OCI-M1 (cell line): ENCODE measurements at regions not wholly inside any gene's neighbourhood (a gene's known extent, or its start where the extent isn't known, plus 50 kb on each side); places are given as distances from the start of the nearest gene placed in this dataset.

Experiments
- DNase-seq: peaks from one replicate; lab custom pipeline; 2025; lab: John Stamatoyannopoulos, UW

DNA sequence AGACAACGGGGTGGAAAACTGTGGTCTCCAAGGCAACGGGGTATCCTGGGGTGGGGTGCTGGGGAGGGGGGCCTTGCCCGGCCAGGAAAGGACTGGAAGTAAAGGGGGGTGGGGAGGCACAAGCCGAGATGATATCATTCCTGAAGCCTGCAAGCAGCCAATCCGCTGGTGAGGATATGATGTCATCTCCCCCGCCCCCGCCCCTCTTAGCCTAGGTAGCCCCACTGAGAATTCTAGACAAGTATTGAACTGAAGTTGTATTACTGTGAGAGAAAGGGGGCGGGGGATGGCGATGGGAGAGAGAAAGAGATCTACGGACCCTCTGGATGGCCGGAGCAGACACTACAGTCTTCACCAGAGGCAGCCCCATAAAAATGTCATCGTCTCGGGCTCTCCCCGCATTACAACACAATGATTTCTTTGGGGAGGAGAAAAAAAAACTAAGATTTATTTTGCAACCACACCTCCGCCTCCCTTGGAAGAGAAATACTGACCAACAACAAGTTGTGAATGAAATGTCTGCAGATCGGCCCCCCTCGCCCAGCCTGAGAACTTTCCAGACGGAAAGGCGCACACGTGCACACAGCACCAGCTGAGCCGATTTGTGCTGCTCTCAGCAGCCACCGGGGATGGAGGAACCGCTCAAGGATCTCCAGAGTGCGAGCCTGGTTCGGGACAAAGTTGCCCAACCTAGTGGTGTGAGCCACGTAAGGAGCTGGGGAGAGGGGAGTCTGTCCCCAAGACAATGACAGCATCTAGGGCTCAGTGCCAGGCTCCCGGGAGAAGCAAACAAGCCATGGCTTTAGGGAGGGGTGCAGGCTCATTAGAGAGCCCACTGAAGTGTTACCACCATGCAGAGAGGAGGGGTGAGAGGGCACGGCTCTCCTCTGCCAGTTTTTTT is 222.1 kb downstream of the SOX9 start:
- DNase-seq = no peak

DNA sequence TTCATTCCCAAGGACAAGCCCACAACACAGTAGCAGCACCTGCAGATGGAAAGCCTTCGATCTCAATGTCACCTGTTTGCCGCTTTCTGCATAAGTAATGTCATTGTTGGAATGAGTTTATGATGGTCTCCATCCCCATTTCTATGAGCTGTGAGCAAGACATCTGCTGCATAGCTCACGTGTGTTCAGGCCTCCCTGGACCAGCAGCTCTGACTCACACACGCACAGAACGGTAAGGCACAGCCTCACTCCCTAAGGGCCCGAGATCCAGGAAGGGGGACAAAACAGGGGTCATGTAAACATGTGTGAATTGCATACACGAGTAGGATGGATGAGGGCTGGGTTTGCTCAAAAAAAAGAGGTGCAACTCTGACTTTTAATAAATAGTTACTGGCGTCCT is 223.1 kb downstream of the SOX9 start:
- DNase-seq = no peak

DNA sequence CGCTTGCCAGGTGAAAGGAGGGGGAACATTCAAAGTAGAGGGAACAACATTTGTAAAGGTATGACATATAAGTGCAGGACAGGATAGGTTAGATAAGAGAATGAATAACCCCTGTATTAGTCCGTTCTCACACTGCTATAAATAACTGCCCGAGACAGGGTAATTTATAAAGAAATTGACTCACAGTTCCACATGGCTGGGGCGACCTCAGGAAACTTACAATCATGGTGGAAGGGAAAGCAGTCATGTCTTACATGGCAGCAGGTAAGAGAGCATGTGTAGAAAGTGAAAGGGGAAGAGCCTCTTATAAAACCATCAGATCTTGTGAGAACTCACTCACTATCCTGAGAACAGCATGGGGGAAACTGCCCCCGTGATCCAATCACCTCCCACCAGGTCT is 223.8 kb downstream of the SOX9 start:
- DNase-seq = no peak

DNA sequence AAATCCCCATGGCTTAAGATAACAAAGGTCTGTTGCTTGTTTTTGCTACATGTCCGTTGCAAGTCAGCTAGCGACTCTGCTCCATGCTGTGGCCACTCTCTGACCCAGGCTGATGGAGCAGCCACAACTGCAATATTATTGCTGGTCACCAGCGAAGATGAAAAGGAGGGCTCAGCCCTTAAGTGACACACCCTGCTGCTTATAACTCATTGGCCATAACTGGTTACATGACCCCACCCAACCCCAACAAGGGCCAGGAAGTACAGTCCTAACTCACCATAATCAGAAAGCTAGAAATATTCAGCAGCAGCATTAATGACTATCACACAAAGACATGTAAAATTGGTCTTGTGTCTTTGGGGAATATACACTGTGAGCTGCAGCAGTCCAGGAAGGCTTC is 224.3 kb downstream of the SOX9 start:
- no peak for DNase-seq

DNA sequence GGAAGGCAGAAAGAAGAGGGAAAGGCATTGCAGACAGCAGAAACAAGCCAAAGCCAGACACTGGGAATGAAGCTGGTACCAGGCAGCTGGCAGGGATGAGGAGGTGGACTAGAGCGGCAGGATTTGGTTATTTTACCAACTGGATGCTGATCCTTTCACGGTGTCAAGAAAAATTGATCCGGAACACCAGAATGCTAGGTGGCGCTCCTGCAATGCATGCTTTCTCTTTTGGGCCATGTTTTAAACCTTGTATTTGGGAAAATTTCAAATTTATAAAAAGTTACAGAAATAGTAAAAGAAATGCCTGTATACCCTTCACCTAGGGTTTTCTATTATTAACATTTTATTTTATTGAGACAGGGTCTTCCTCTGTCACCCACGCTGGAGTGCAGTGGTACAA is 224.7 kb downstream of the SOX9 start:
- no peak for DNase-seq

DNA sequence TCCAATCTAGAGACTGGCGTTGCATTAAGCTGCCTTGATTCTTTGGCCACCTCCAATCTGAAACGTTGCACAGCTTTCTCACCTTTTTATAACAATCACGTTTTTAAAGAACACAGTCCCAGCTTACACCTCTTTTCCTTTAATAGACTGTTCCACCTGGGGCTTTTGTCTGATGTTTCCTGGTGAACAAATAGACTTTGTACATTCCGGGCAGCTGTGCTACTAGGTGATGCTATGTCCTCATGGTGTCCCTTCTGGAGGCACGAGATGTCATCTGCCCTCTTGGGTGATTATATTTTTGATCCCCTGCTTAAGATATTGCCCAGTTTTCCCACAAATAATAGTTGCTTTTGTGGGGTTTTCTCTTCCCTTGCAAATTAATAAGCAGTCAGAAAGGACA is 225.5 kb downstream of the SOX9 start:
- DNase-seq = no peak

DNA sequence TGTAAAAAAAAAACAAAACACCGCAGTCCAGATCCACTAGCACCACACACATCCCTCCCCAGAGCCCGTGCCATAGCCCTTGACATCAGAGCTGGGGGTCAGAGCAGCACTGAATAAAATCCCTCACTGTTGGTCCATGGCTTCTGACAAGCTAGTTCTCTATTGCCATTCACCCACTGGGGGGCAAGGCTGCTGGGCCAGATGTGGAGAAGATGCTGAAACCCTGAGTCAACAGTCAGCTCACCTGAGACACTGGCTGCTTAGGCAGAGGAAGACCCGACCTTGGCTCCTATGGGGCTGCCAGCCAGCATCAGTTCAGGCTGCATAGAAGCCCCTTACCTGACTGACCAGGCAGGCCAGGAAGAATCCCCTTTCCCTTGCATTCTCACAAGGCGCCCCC is 228.2 kb downstream of the SOX9 start:
- DNase-seq = no peak

DNA sequence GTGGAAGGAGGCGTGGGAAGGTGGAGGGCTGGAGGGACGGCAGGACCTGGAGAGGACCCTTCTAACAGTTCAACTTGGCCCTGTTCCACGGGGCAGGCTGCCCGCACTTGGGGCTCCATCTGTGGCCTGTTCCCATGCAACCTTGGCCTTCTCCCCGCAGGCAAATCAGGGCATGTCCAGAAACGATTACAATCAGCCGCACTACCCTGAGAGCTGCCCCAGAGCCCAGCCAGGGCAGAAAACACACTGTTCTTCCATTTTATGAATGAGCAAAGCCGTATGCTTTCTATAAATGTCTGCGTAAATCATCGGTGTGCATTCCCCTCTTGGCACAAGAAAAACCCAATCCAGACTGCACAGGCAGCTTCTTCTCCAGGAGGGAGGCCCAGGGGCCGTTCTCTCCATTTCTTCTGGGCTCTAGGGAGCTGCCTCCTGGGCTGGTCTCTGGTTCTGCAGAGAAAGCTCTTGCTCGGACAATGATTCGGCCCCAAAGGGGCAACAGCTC is 228.7 kb downstream of the SOX9 start:
- DNase-seq = no peak

DNA sequence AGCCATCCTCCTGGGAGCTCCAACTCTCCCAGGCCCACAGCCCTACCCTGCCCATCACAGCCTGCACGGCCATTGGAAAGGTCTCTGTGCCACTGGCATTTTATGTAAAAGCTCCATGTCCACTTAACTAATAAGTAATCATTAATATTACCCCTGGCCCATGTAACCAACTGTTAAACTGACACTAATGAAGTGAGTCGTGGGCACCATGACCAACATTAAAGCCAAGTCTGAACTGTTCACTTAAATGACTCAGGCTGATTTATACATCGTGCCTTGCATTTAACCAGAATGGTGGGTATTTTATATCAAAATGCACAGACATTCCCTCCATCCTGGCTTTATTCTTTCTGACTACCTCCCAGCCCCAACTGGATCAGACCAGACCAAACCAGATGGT is 229.3 kb downstream of the SOX9 start:
- DNase-seq = no peak

DNA sequence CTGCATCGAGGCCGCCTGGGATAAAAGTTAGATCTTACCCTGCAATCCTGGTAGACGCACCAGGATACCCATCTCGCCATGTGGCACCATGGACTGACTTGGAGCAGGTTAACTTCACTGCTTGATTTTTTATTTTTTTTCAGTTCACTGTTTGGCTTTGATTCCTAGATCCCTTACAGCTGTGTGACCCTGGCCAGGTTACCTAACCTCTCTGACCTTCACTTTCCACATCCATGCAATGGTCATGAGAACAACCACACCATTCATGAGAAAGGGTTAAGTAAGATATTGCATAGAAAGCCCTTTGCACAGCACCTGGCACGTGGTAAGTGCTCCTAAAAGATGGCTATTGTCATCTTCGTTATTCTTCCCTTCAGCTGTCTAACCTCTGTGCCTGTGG is 230.5 kb downstream of the SOX9 start:
- DNase-seq = no peak

DNA sequence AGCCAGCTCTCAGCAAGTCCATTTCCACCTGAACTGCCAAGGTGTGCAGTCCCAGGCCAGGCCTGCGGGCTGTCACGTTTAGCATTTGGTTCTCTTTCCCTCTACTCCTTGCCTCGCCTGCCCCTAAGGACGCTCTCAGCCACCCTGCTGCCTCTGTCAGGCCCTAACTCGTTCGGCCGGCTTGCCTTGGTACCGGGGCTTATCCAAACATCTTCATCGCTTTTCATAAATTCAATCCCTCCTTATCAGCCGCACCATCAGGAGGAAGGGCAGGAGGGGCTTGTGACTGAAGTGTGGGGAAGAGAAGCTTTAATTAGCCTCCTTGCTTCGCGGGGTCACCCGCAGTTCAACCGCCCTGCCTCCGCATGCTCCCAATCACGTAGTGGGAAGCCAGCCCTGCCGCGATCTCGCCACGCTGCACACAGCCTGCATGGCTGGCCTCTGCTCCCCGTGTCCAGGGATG is 231.1 kb downstream of the SOX9 start:
- no peak for DNase-seq

DNA sequence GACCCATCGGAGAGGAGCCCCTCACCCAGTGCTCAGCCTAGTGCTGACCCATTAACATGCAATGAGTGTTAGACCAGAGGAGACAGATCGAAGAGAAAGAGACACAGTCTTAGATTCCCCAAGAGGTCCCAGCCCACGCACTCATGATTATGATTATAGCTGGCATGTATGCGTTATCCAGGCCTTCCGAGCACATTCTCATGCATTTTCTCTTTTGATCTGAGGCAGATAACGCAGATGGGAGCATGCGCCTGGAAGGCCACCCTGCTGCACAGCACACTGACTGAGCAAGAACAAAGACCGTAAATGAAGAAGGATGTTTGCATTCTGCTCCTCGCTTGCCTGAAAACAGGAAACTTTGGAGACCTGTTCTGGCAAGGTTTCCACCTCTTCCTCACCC is 232.7 kb downstream of the SOX9 start:
- DNase-seq = no peak

DNA sequence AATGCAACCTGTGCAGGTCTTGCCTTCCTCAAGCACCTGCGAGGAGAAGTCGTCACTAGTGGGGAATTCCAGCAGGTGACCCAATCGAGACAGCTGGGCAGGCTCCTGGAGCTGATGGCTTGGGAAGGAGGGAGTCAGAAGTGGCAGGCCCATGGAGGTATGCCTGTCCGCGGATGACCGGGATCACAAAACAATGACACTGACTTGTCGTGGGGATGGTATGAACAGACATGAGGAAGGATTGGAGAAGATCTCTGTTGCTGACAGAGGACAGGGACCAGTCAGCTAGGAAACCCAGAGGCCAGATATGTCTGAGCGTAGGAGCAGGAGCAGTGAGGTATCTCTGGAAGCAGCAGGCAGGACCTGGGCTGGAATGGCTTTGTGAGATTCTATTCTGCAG is 233.3 kb downstream of the SOX9 start:
- no peak for DNase-seq

DNA sequence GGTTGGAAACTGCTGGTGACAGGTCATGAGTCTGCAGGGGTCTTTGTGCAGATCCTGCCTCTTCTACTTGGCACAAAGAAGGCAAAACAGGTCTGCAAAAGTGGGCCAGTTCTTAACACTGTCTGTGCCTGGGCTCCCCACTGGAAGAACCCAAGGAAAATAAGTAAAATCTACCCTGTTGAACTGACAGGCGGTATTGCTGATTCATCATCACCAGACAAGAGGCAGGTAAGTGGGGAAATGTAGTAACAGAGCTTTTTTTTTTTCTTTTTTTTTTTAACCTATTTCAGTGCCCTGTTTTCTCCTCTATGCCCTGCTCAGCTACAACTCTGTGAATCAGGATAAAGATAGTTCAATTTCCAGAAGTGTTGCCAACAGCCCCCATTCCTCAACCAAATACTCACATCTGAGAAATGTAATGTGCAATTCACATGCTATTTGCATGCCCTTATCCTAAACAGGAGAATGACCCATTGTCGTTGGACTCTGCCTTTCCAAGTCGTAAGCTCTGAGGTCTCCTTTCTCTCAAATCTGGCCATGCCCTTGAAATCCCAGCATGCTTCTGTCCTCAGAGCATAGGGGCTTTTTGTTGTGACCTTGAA is 237.0 kb downstream of the SOX9 start:
- no peak for DNase-seq

DNA sequence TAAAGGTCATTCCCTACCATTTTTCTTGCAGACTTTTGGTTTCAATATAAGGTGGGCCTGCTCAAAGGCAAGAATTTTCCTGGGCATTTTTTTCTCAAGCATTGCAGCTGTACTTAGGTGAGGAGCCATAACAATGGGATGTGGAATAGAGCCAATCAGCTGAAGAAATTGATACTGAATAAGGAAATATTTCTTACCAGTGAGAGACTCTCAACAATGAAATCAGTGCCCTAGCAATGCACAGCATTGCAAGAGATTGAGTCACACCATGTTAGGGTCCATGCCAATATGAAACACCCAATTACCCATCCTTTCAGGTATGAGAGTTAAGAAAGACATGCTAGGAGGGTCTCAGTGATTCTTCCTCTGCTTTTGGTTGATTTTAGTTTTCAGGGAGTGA is 237.6 kb downstream of the SOX9 start:
- no peak for DNase-seq

DNA sequence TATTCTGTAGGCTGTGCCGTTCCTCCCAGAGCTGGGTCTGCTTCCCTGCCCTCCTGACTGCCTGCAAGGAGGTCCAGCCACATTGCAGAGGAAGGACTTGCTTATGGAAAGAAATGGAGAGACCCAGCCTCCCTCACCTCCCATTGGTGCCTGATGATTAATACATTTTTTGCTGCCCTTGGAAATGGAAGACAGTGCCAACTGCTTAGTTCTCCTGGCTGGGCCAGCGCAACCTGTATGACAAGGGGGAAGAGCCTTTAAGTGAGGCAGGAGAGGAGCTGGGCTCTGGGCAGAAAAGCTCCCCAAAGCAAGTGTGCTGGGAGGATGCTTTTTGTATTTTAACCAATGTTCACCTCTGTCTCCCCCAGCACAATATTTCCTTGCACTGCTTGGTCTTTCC is 238.5 kb downstream of the SOX9 start:
- no peak for DNase-seq

DNA sequence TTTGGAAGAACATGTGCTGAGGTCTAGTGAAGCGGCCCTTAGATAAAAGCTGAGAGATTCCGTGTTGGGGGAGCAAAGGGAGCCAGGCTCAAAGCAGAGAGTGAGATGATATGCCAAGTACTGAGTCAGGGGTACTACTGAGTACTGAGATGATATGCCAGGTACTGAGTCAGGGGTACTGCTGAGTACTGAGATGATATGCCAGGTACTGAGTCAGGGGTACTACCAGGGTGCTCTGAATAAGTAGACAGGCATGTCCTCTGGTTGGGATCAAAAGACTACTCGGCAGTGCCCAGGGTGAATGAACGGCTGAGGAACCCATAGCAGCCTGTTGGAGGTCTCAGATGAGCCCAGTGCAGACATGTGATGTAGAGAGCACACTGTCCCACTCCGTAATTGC is 239.0 kb downstream of the SOX9 start:
- DNase-seq = no peak

DNA sequence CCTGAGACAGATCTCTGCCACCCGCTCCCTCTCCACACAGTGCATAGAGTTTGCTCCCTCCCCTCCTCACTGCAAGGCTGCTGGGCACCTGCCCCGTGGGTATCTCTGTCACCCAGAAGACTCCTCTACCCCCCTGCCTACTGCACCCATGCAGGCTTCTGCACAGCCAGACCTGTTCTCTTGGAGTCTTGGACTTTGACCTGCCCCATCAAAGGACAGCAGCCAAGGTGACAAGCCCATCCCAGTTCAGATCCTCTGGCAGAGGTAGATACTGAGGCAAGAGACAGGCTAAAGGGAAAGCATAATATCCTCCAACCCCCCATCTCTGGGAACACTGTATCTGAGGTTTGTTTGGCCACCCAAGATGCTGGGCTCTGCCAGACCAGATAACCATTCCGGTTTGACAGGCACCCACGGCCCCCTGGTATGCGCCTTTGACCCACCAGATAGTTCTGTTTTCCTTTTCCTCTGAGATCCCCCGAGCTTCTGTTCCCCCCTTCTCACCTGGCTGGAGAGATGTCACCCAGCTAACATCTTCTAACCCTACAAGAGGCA is 239.6 kb downstream of the SOX9 start:
- DNase-seq = no peak

DNA sequence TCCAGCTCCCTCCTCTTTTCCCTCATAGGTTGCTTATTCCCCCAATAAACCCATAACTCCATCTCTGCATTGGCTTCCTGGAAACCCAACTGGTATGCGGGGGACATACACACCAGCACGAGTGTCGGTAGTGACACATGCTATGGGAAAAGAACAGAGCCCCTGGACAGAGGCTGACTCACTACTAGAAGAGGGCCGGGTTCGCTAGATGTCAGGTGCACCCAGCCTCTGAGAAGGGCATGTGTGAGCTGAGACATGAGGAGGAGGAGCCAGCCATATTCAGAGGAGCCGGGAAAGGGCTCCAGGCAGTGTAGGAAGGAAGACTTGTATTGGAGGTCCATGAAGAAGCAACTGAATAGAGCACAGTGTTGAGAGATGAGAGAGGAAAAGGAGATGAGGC is 241.1 kb downstream of the SOX9 start:
- no peak for DNase-seq

DNA sequence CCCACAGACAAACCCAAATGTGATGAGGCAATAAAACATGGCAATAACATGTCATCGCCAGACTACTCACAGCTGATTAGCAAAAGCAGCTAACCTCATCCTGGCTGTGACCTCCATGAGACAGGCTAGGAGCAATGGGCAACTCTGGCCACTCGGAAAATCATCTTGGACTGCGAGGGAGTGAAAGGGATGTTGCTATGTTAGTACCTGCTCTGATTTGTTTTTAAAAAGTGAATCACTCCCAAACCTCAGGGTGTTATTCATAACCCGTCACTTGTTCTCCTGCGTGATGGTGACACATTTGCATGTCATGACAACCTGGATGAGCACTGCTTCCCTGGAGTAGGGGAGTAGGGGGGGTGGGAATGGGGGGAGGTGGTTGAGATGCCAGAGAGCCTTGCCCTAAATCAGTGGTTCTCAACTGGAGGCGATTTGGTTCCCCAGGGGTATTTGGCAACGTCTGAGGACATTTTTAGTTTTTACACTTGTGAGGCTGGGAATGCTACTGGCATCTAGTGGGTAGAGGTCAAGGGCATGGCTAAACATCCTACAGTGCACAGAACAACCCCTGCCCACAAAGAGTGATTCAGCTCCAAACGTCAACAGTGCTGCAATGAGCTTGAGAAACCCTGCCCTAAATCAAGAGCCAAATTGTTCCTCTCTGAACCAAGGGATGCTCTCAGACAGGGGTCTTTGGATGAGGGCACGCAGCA is 241.7 kb downstream of the SOX9 start:
- no peak for DNase-seq

DNA sequence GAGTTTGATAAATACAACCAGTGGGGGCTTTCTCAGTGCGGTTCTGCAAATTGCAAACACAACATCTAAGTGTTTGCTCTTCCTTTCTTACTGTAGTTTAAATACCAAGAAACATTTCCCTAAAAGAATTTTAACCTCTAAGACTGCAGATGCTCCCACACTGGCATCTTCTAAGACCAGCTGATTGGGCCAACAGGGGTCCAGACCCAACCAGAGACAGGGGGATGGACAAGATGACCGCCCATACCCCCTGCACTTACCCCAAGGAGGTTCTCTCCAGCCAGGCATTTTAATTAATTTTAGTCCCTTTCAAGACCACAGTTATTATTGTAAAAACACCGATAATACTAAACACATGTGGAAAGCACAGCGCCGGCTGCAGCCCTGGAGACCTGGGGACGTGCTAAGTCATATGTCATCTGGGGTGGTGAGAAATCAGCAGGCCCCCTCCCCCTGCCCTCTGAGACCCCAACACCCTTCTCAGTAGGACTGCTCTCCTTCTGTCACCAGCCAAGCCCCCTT is 242.3 kb downstream of the SOX9 start:
- DNase-seq = no peak

DNA sequence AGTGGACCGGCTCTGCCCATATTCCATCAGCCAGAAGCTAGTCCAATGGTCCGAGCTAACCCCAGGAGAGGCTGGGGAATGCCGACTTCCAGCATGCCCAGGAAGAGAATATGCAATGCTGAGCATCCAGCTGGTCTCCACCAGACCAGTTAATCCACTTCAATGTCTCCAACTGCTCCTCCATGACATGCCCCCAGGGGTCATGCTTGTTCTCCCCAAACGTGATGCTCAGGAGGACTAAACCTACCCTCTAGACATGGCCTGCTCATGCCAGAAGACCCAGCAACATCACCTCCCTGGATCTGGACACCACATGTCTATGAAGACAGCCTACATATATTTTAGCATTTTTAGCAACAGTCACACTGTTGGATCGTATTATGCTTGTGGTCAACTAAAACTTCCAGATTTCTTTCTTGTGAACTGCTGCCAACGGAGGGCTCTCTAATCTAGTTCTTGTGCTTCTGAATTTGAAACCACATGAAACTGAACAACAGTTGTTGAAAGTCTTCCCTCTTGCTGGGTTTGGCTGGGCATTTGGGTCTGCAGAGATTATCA is 245.1 kb downstream of the SOX9 start:
- DNase-seq = no peak
